ENCODE measurements at regions not wholly inside any gene's neighbourhood (a gene's known extent, or its start where the extent isn't known, plus 50 kb on each side); places are given as distances from the start of the nearest gene placed in this dataset.
A peak's percentile ranks its signal among the peaks of the same experiment; 100 is the strongest.

DNA sequence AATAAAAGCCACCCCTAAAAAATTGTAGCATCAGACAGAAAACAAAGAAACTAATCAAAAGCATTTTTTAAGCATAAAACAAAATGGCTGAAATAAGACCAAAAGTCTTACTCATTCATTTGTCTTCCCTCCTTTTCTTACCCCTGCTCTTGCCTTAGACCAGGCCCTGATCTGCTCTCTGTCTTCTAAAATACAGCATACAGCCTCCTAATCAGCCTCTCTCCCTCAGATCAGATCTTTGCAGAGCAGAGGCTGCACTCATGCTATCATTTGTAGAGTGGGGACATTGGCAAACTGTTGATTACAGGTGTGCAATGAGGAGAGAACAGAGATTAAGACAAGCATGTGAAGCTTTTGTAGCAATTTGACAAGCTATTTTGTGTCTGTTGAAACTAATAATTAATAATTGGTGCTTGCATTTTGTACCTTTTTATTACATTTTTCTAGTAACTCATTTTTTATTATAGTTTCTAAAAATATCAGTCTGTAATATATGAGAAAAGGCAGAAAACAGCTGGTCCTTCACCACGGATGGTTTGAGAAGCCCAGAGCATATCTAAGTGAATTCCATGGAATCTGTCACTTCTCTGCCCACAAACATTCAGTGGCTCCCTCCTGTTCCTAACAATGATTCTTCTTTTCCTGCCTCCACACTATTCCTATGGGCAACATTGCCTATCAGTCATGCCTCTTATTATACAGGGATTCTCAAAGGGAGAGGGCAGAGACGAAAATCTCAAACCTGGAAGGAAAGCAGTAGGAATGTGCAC lies 286.2 kb upstream of the STT3B start:
- DNase-seq (no peak), ATAC-seq (no peak)
- intact Hi-C loops (cut with DNase I), result no loop called here
- peaks cover 8% of the 10 kb centered on the region for H3K4me1 ChIP-seq
- H3K36me3 ChIP-seq (replicated peaks in 1 of 2; ENCODE audit: insufficient read depth in 1 of 2, low read depth in 2 of 2), result no peaks in the 10 kb centered on the region
- no peak overlapping the region for H3K27ac ChIP-seq
- no peak overlapping the region for H3K4me3 ChIP-seq
- H3K27me3 ChIP-seq, result no peaks in the 10 kb centered on the region
- no peaks in the 10 kb centered on the region for H3K9me3 ChIP-seq
- 78 to 79% methylated on average over 2 of the region's 2 CpGs for WGBS, 2 donors
- TF ChIP-seq POLR2A (IDR thresholded peaks at IDR 0.05) (no peak), CTCF (IDR thresholded peaks at IDR 0.05) (no peak)

- H3K27me3 ChIP-seq, result no peaks in the 10 kb centered on the region
- no peaks in the 10 kb centered on the region for H3K9me3 ChIP-seq
- no peaks in the 10 kb centered on the region for H3K36me3 ChIP-seq (replicated peaks in 1 of 2; ENCODE audit: insufficient read depth in 1 of 2, low read depth in 2 of 2)
- TF ChIP-seq POLR2A (IDR thresholded peaks at IDR 0.05), result no peak
- TF ChIP-seq CTCF (IDR thresholded peaks at IDR 0.05), result no peak
- H3K4me3 ChIP-seq, result no peak overlapping the region
- H3K27ac ChIP-seq, result no peak overlapping the region
- intact Hi-C loops (cut with DNase I), result no loop called here
- H3K4me1 ChIP-seq, result peaks cover 8% of the 10 kb centered on the region
- DNase-seq (no peak), ATAC-seq (no peak)
- 92 to 93% methylated on average over 2 of the region's 2 CpGs for WGBS, 2 donors
These were observed 285.7 kb upstream of the STT3B start for GRCh38 chr3:31247063-31247447.

DNA sequence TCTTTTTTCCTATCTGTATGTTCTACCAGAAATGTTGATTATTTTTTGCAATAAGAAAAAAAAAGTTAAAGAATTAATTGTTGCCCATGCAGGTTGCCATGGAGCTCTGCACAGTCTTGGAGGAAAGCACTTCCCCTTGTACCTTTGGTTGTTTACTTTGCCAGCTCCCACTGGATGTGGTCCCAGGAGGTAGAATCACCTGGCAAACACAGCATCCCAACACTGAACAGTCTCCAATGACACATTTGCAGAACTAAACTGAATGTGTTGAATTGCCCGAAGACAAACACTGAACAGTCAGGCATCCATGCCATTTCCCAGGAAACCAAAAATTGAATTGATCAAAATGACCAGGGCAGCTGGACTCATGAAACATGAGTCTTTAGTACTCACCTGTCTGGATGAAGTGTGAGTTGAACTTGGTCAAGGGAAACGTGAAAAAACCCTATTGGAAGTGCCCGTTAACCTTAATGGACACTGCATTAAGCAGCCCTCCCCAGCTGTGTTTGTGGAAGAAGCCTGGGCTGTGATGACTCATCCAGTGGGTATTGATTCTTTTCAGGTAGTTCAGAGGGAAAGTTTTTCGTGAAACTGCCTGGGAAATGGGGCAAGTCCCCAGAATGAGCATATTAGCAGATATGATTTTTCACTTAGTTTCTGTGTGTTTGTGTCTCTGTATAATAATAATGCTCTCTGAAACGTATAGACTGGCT lies 284.7 kb upstream of the STT3B start:
- 26 to 30% methylated on average over 5 of the region's 5 CpGs for WGBS, 2 donors
- H3K4me1 ChIP-seq, result peaks cover 8% of the 10 kb centered on the region
- H3K4me3 ChIP-seq, result no peak overlapping the region
- TF ChIP-seq CTCF (IDR thresholded peaks at IDR 0.05) (no peak), POLR2A (IDR thresholded peaks at IDR 0.05) (no peak)
- H3K36me3 ChIP-seq (replicated peaks in 1 of 2; ENCODE audit: insufficient read depth in 1 of 2, low read depth in 2 of 2), result no peaks in the 10 kb centered on the region
- DNase-seq, result peak; percentile 23 to 64 (median 42)
- peak overlapping the region in 3 of 4 donors; percentile 7 to 19 (median 19) for H3K27ac ChIP-seq
- ATAC-seq, result peak; percentile 82
- H3K27me3 ChIP-seq, result no peaks in the 10 kb centered on the region
- intact Hi-C loops (cut with DNase I), result no loop called here
- no peaks in the 10 kb centered on the region for H3K9me3 ChIP-seq

- Histone ChIP-seq H3K27me3 (no peaks in the 10 kb centered on the region), H3K4me3 (no peak overlapping the region), H3K9me3 (no peaks in the 10 kb centered on the region), H3K4me1 (peaks cover 8% of the 10 kb centered on the region), H3K27ac (peak overlapping the region in 2 of 4 donors; percentile 7 to 19), H3K36me3 (replicated peaks in 1 of 2; ENCODE audit: insufficient read depth in 1 of 2, low read depth in 2 of 2) (no peaks in the 10 kb centered on the region)
- ATAC-seq, result no peak
- intact Hi-C loops (cut with DNase I), result no loop called here
- 68 to 73% methylated on average over 6 of the region's 6 CpGs for WGBS, 2 donors
- TF ChIP-seq POLR2A (IDR thresholded peaks at IDR 0.05) (no peak), CTCF (IDR thresholded peaks at IDR 0.05) (no peak)
- DNase-seq, result no peak
These were observed 284.1 kb upstream of the STT3B start for GRCh38 chr3:31248563-31248992.

Data from body of pancreas (tissue), 4 donors.